GM12878 (cell line): ENCODE measurements at regions not wholly inside any gene's neighbourhood (a gene's known extent, or its start where the extent isn't known, plus 50 kb on each side); places are given as distances from the start of the nearest gene placed in this dataset.

Source experiments
- ATAC-seq: fragments of 200-7000 bp; cut with Tn5 transposase; 3 replicates; pipeline ENCODE4 v1.9.1; 2020; ENCODE audit warnings: mild to moderate bottlenecking, moderate library complexity
- BruUV-seq: library from RNA; stranded (reverse); fragments of 400-500 nt; replicated peaks from 2 replicates; lab custom pipeline; 2021; lab: Mats Ljungman, UMichigan
- CTCF ChIA-PET: fragments of 300-600 bp; sonication (Branson Sonifier 250); formaldehyde crosslinking; extraction: SDS; loops from one replicate; lab custom pipeline; 2021; ENCODE audit warnings: inconsistent platforms; lab: Yijun Ruan, JAX
- POLR2A ChIA-PET: fragments of 350-600 bp; formaldehyde crosslinking; extraction: SDS; loops from one replicate; lab custom pipeline; 2021; ENCODE audit warnings: inconsistent platforms; lab: Charles Lee
- RAD21 ChIA-PET: fragments of 300-600 bp; sonication (Branson Sonifier 250); formaldehyde crosslinking; loops from one replicate; lab custom pipeline; 2023; ENCODE audit warnings: antibody characterized with exemption; ENCODE audit not compliant: unreplicated experiment; lab: Charles Lee
- SMC1A ChIA-PET: fragments of 300-600 bp; sonication (Branson Sonifier 250); formaldehyde crosslinking; loops from one replicate; lab custom pipeline; 2023; ENCODE audit not compliant: unreplicated experiment, uncharacterized antibody; lab: Charles Lee
- DNase-seq: peaks from one replicate; pipeline ENCODE4 v3.0.0-alpha.2; 2011; ENCODE audit warnings: low read depth, low spot score
- FAIRE-seq: peaks from 3 replicates; lab custom pipeline; 2011; peaks lifted over from hg19 to GRCh38; lab: Jason Lieb, UNC
- H2AFZ ChIP-seq: 2 replicates; pipeline ENCODE4 v1.6.0; 2011; ENCODE audit warnings: low read depth, low read length, control low read depth; ENCODE audit not compliant: control insufficient read depth
- H3K27ac ChIP-seq: 2 replicates; pipeline ENCODE4 v1.5.1; 2011; ENCODE audit warnings: control low read depth; ENCODE audit not compliant: control insufficient read depth, insufficient read depth
- H3K27me3 ChIP-seq, 2 experiments: replicated peaks in 1 of 2; 2 replicates each; pipeline versions ENCODE4 v1.6.0 to v1.6.1; 2011; ENCODE audit warnings: low read length in 1 of 2; ENCODE audit not compliant: control insufficient read depth in 2 of 2, insufficient read depth in 2 of 2
- H3K36me3 ChIP-seq, 2 experiments: 2 replicates each; pipeline ENCODE4 v1.5.1; 2011; ENCODE audit warnings: low read length in 1 of 2; ENCODE audit not compliant: control insufficient read depth in 2 of 2, insufficient read depth in 2 of 2
- H3K4me1 ChIP-seq: 2 replicates; pipeline ENCODE4 v1.6.1; 2011; ENCODE audit warnings: mild to moderate bottlenecking, low read length, moderate library complexity, mixed read lengths; ENCODE audit not compliant: control insufficient read depth, insufficient read depth
- H3K4me2 ChIP-seq: 2 replicates; pipeline ENCODE4 v1.6.0; 2011; ENCODE audit warnings: control low read depth; ENCODE audit not compliant: control insufficient read depth, insufficient read depth
- H3K4me3 ChIP-seq: fragments of 200-600 bp; sonication (generic); 2 replicates; pipeline ENCODE4 v1.5.1; 2016
- H3K79me2 ChIP-seq: 2 replicates; pipeline ENCODE4 v1.6.0; 2011; ENCODE audit warnings: low read length; ENCODE audit not compliant: control insufficient read depth, insufficient read depth
- H3K9ac ChIP-seq: 2 replicates; pipeline ENCODE4 v1.8.0; 2011; ENCODE audit warnings: low read length, control low read depth, mixed read lengths; ENCODE audit not compliant: control insufficient read depth, insufficient read depth
- H3K9me3 ChIP-seq: replicated peaks from 3 replicates; pipeline ENCODE4 v1.5.1; 2011; ENCODE audit warnings: mild to moderate bottlenecking, low read length; ENCODE audit not compliant: control insufficient read depth, insufficient read depth
- H4K20me1 ChIP-seq: 2 replicates; pipeline ENCODE4 v1.6.0; 2011; ENCODE audit not compliant: control insufficient read depth, insufficient read depth
- CHD1 ChIP-seq: IDR thresholded peaks from 2 replicates; pipeline ENCODE4 v1.6.1; 2012; ENCODE audit warnings: low read depth, low read length, improper control_type of control experiment
- GATAD2B ChIP-seq: fragments of 450-650 bp; conservative IDR thresholded peaks from 2 replicates; pipeline ENCODE4 v1.6.1; 2017; ENCODE audit warnings: low read depth, mild to moderate bottlenecking, moderate library complexity
- IRF3 ChIP-seq: fragments of 450-650 bp; IDR thresholded peaks from 2 replicates; pipeline ENCODE4 v1.6.1; 2014; ENCODE audit warnings: mild to moderate bottlenecking
- IRF5 ChIP-seq: fragments of 450-650 bp; IDR thresholded peaks from 2 replicates; pipeline ENCODE4 v1.6.1; 2017; ENCODE audit warnings: borderline replicate concordance
- NR2C1 ChIP-seq: fragments of 450-650 bp; IDR thresholded peaks from 2 replicates; pipeline ENCODE4 v1.6.1; 2017; ENCODE audit warnings: antibody characterized with exemption, mild to moderate bottlenecking, moderate library complexity
- POLR2A ChIP-seq: IDR thresholded peaks from 2 replicates; pipeline ENCODE4 v1.6.1; 2011; ENCODE audit warnings: low read depth, mild to moderate bottlenecking, low read length
- RAD21 ChIP-seq: IDR thresholded peaks from 2 replicates; pipeline ENCODE4 v1.6.1; 2011; ENCODE audit warnings: mild to moderate bottlenecking, low read depth, low read length, moderate library complexity; ENCODE audit not compliant: insufficient read depth
- RELA ChIP-seq: fragments of 450-650 bp; IDR thresholded peaks from 2 replicates; pipeline ENCODE4 v1.8.0; 2014; ENCODE audit warnings: borderline replicate concordance; ENCODE audit not compliant: partially characterized antibody
- SREBF1 ChIP-seq: IDR thresholded peaks from 2 replicates; pipeline ENCODE4 v1.6.1; 2012; ENCODE audit warnings: mild to moderate bottlenecking, low read length
- SRF ChIP-seq, 2 experiments: IDR thresholded peaks; 2 replicates each; pipeline ENCODE4 v1.6.1; 2011; ENCODE audit warnings: low read depth in 2 of 2, low read length in 2 of 2, mild to moderate bottlenecking in 1 of 2, moderate library complexity in 1 of 2
- STAT1 ChIP-seq: fragments of 450-650 bp; conservative IDR thresholded peaks from 2 replicates; pipeline ENCODE4 v1.6.1; 2014; ENCODE audit warnings: antibody characterized with exemption, mild to moderate bottlenecking
- ZBTB11 ChIP-seq: fragments of 450-650 bp; formaldehyde crosslinking; IDR thresholded peaks from 2 replicates; pipeline ENCODE4 v1.5.0; 2022; ENCODE audit warnings: mild to moderate bottlenecking, missing genetic modification characterization
- ZNF592 ChIP-seq: fragments of 450-650 bp; IDR thresholded peaks from 2 replicates; pipeline ENCODE4 v1.6.1; 2017; ENCODE audit warnings: mild to moderate bottlenecking, moderate library complexity
- WGBS: methylation state at CpG from one replicate; pipeline ENCODE4 v1.1.6; 2016; ENCODE audit warnings: low lambda C conversion rate; ENCODE audit not compliant: insufficient replicate concordance, insufficient coverage; ENCODE audit errors: missing lambda C conversion rate; 5-methylcytosine and 5-hydroxymethylcytosine counted together
- in situ Hi-C: fragments of 300-500 bp; cut with MboI; formaldehyde crosslinking; loops from 9 replicates; pipeline ENCODE4 v1.14.3; 2018; ENCODE audit warnings: mixed read lengths
- intact Hi-C: fragments of 100-400 bp; cut with micrococcal nuclease; formaldehyde crosslinking; loops from one replicate; pipeline ENCODE4 v1.14.2; 2022; ENCODE audit not compliant: unreplicated experiment

- TF ChIP-seq IRF5 (no peak), CHD1 (no peak), GATAD2B (no peak), ZBTB11 (CRISPR knock-in tag) (no peak)
Observed at GRCh38 chr3:163605915-163606314, 1472.4 kb downstream of the SI start (continued).

GRCh38 chr3:163601426-163601825 is 1476.9 kb downstream of the SI start:
- no peaks in the 10 kb centered on the region for H3K9me3 ChIP-seq
- 31% methylated on average over 1 of the region's 1 CpG for WGBS
- H3K79me2 ChIP-seq, result no peaks in the 10 kb centered on the region
- H3K4me2 ChIP-seq, result no peak overlapping the region
- no peak overlapping the region for H3K9ac ChIP-seq
- intact Hi-C loops, result no loop called here
- in situ Hi-C loops, result no loop called here
- ChIA-PET RAD21 (no interaction called here), CTCF (no interaction called here), POLR2A (no interaction called here), SMC1A (no interaction called here)
- no peaks in the 10 kb centered on the region for H4K20me1 ChIP-seq
- DNase-seq (no peak), FAIRE-seq (no peak), ATAC-seq (no peak)
- H3K4me1 ChIP-seq, result no peaks in the 10 kb centered on the region
- H2AFZ ChIP-seq, result no peak overlapping the region
- H3K27me3 ChIP-seq, result no peaks in the 10 kb centered on the region
- no peaks in the 10 kb centered on the region for H3K36me3 ChIP-seq
- no peak overlapping the region for H3K27ac ChIP-seq
- H3K4me3 ChIP-seq, result no peak overlapping the region
- no TSS peak for BruUV-seq
- TF ChIP-seq IRF3 (no peak), RAD21 (no peak), STAT1 (no peak), SRF (IDR thresholded peaks at IDR 0.05; ENCODE audit: low read depth in 2 of 2, low read length in 2 of 2) (no peak), RELA (no peak), ZNF592 (no peak), POLR2A (no peak), NR2C1 (no peak), SREBF1 (no peak)
